GM20000 (cell line): ENCODE measurements at regions not wholly inside any gene's neighbourhood (a gene's known extent, or its start where the extent isn't known, plus 50 kb on each side); places are given as distances from the start of the nearest gene placed in this dataset.

Source experiments
- DNase-seq: peaks from one replicate; pipeline ENCODE4 v3.0.0; 2012; ENCODE audit warnings: low spot score
- TF ChIP-seq, protein P1 (sequence below): IDR thresholded peaks from 2 replicates; pipeline ENCODE4 v1.5.1; 2012; ENCODE audit warnings: mild to moderate bottlenecking, control low read depth; ENCODE audit errors: extremely low read depth, missing control alignments

GRCh38 chr14:98270201-98270600, 1001.8 kb downstream of the BCL11B start:
- TF ChIP-seq, protein P1, sequence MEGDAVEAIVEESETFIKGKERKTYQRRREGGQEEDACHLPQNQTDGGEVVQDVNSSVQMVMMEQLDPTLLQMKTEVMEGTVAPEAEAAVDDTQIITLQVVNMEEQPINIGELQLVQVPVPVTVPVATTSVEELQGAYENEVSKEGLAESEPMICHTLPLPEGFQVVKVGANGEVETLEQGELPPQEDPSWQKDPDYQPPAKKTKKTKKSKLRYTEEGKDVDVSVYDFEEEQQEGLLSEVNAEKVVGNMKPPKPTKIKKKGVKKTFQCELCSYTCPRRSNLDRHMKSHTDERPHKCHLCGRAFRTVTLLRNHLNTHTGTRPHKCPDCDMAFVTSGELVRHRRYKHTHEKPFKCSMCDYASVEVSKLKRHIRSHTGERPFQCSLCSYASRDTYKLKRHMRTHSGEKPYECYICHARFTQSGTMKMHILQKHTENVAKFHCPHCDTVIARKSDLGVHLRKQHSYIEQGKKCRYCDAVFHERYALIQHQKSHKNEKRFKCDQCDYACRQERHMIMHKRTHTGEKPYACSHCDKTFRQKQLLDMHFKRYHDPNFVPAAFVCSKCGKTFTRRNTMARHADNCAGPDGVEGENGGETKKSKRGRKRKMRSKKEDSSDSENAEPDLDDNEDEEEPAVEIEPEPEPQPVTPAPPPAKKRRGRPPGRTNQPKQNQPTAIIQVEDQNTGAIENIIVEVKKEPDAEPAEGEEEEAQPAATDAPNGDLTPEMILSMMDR: no peak
- DNase-seq: no peak

DNA sequence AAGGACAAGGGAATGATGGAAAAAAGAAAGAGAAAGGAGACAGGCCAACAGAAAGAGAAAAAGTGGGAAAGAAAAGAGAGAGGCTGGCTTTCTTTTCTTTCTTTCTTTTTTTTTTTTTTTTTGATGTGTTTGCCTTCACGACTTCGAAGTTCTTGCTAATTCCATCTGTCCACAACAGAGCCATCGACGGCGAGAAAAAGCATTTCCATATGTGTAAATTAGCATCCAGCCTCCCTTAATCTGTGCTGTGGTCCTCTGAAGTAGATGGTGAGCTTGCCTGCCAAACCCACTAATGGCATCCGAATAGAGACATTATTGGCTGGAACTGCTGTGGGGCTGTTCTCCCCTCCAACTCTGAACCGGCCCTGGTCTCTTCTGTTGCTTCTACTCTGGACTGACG, 997.4 kb downstream of the BCL11B start:
- TF ChIP-seq, protein P1: no peak
- no peak for DNase-seq

DNA sequence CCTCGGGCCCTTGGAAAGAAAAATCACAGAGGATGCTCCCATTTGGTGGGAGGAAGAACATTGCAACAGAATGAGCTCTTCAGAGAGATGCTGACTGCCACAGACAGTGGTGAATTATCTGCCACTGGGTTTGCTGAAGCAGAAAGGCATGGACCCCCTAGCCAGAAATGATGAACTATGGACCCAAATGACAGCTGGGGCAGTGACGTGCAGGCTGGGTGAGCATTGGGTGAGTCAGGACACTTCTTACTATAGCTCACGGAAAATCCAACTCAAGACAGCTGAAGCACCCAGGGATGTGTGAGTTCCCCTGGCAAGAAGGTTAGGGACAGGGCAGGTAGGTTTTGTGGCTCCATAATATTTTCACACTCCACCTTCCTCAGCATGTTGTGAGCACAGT, 993.2 kb downstream of the BCL11B start:
- TF ChIP-seq, protein P1: no peak
- DNase-seq: no peak

GRCh38 chr14:98280436-98280835, 991.6 kb downstream of the BCL11B start:
- DNase-seq: no peak
- TF ChIP-seq, protein P1: no peak

- TF ChIP-seq, protein P1: no peak
- no peak for DNase-seq
These were observed 983.2 kb downstream of the BCL11B start for GRCh38 chr14:98288825-98289224.

DNA sequence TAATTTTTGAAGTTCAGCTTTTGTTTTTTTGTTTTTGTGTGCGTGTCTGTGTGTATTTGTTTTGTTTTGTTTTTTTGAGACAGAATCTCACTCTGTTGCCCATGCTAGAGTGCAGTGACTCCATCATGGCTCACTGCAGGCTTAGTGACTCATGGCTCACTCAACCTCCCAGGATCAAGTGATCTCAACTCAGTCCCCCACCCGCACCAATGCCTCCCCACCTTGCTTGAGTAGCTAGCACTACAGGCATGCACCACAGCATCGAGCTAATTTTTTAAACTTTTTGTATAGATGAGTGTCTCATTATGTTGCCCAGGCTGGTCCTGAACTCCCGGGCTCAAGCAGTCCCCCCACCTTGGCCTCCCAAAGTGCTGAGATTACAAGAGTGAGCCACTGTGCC, 981.4 kb downstream of the BCL11B start:
- TF ChIP-seq, protein P1: no peak
- no peak for DNase-seq

DNA sequence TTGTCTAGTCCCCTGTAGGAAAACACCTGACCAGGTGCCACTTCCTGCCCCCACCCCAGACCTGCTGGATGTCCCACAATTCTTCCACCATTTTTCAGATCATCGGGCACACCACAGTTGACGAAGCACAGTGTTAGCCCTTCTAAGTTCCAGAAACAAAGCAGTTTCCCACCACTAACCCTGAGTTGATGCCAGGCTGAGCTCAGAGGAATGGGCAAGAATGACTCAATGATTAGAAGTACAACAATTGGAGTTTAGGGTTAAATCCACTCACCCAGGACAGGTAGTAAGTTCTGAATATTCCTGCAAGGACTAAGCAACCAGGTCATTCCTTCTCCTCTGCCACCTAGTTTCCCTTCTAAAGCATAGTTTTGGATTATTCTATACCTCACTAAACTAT, 979.8 kb downstream of the BCL11B start:
- no peak for DNase-seq
- TF ChIP-seq, protein P1: no peak
